MCF 10A (cell line): ENCODE measurements at regions not wholly inside any gene's neighbourhood (a gene's known extent, or its start where the extent isn't known, plus 50 kb on each side); places are given as distances from the start of the nearest gene placed in this dataset.

Source experiments
- BruUV-seq: library from RNA; stranded (reverse); fragments of 400-500 nt; replicated peaks from 2 replicates; lab custom pipeline; 2021; lab: Mats Ljungman, UMichigan
- CTCF ChIA-PET: fragments of 300-600 bp; sonication (Branson Sonifier 250); formaldehyde crosslinking; extraction: SDS; loops from one replicate; lab custom pipeline; 2021; ENCODE audit warnings: antibody characterized with exemption, inconsistent platforms; lab: Yijun Ruan, JAX
- POLR2A ChIA-PET: fragments of 300-600, 350-650 bp; sonication (Branson Sonifier 250); formaldehyde crosslinking; extraction: SDS; loops from one replicate; lab custom pipeline; 2020; ENCODE audit warnings: antibody characterized with exemption, inconsistent platforms; lab: Yijun Ruan, JAX
- DNase-seq: peaks from one replicate; pipeline ENCODE4 v3.0.0-alpha.2; 2018; ENCODE audit not compliant: unreplicated experiment
- H3K27ac Mint-ChIP-seq: one replicate; pipeline ENCODE4 v1.8.0; 2022; ENCODE audit warnings: mild to moderate bottlenecking, low read depth, mixed read lengths; ENCODE audit not compliant: unreplicated experiment
- H3K27me3 Mint-ChIP-seq: one replicate; pipeline ENCODE4 v1.8.0; 2022; ENCODE audit warnings: mixed read lengths; ENCODE audit not compliant: insufficient read depth, unreplicated experiment
- H3K36me3 Mint-ChIP-seq: one replicate; pipeline ENCODE4 v1.8.0; 2022; ENCODE audit warnings: mild to moderate bottlenecking, moderate library complexity, mixed read lengths; ENCODE audit not compliant: insufficient read depth, unreplicated experiment
- H3K4me1 Mint-ChIP-seq: one replicate; pipeline ENCODE4 v1.8.0; 2022; ENCODE audit warnings: mixed read lengths; ENCODE audit not compliant: insufficient read depth, unreplicated experiment
- H3K4me3 Mint-ChIP-seq: one replicate; pipeline ENCODE4 v1.8.0; 2022; ENCODE audit warnings: mild to moderate bottlenecking, moderate library complexity, mixed read lengths; ENCODE audit not compliant: unreplicated experiment
- H3K9me3 Mint-ChIP-seq: one replicate; pipeline ENCODE4 v1.8.0; 2022; ENCODE audit warnings: mixed read lengths; ENCODE audit not compliant: unreplicated experiment
- intact Hi-C: fragments of 100-400 bp; cut with micrococcal nuclease; formaldehyde crosslinking; loops from 2 replicates; pipeline ENCODE4 v1.14.1; 2022
- TF ChIP-seq, protein P1 (sequence below): fragments of 200-600 bp; IDR thresholded peaks from one replicate; pipeline ENCODE4 v1.8.0; 2022; ENCODE audit warnings: antibody characterized with exemption, mild to moderate bottlenecking; ENCODE audit not compliant: unreplicated experiment

DNA sequence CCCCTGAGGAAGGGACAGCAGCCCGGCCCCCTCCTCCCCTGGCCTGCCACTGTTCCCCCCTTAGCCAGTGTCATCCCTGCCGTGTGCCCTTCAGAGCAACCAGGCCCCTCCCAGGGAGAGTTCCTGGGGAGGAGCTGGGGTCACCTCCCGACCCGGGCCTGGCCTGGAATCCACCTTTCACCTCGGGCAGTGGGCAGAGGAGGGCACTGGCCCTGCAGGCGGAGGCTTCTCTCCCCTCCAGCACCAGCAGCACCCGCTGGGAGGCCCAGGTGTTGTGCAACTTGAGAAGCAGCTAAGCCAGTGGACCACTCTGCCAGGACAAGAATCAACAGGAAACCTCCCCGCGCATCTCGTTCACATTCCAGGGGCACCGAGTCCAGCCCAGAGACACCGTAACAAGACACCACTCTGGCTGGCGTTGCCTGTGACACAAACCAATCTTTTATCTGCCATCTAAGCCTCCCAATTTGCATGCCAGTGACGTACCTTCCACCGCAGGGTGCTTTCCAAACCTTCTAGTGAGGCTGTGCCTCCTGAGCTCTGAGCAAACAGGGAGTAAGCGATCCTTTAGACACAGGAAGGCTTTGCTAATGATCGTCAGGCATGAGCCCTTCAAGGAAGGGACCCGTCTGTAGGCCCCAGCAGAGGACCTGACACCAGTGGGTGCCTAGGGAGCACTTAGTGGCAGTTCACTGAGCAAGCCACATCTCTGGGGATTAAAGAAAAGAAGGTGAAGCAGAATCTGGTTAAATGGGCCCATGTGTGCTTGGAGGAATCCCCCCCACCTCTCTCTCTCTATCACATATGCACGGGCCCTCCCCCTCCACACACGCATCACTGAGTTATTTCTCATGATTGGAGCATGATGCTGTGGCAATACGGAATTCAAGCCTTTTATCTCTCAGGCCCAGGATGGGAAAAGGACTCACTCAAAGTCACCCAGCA, 98.9 kb upstream of the TLE3 start:
- Mint-ChIP-seq H3K27me3 (no peaks in the 10 kb centered on the region), H3K9me3 (peaks cover 6% of the 10 kb centered on the region), H3K4me3 (peak overlapping the region; percentile 1), H3K36me3 (no peaks in the 10 kb centered on the region), H3K4me1 (peaks cover 39% of the 10 kb centered on the region), H3K27ac (peak overlapping the region; percentile 78)
- DNase-seq = peak; percentile 99
- intact Hi-C loops = no loop called here
- POLR2A ChIA-PET = interaction anchor here (0.5 to 2.9 kb wide), 15 partner anchors 9 to 733 kb away, joined by 3 to 25 read pairs (median 3); partner anchors contain the start of gene TLE3
- CTCF ChIA-PET = interaction anchor here (0.6 to 1.1 kb wide), 4 partner anchors 11 to 600 kb away, joined by 3 to 4 read pairs (median 3); no protein-coding TSS in a partner anchor
- BruUV-seq = no TSS peak
- TF ChIP-seq, protein P1, sequence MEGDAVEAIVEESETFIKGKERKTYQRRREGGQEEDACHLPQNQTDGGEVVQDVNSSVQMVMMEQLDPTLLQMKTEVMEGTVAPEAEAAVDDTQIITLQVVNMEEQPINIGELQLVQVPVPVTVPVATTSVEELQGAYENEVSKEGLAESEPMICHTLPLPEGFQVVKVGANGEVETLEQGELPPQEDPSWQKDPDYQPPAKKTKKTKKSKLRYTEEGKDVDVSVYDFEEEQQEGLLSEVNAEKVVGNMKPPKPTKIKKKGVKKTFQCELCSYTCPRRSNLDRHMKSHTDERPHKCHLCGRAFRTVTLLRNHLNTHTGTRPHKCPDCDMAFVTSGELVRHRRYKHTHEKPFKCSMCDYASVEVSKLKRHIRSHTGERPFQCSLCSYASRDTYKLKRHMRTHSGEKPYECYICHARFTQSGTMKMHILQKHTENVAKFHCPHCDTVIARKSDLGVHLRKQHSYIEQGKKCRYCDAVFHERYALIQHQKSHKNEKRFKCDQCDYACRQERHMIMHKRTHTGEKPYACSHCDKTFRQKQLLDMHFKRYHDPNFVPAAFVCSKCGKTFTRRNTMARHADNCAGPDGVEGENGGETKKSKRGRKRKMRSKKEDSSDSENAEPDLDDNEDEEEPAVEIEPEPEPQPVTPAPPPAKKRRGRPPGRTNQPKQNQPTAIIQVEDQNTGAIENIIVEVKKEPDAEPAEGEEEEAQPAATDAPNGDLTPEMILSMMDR = no peak

- ChIA-PET CTCF (interaction anchor here (0.5 to 1.1 kb wide), 5 partner anchors 12 to 599 kb away, joined by 3 to 4 read pairs (median 3); no protein-coding TSS in a partner anchor), POLR2A (interaction anchor here (0.9 to 2.9 kb wide), 10 partner anchors 10 to 732 kb away, joined by 3 to 25 read pairs (median 3); partner anchors contain the start of gene TLE3)
- BruUV-seq = no TSS peak
- Mint-ChIP-seq H3K9me3 (peaks cover 7% of the 10 kb centered on the region), H3K4me1 (peaks cover 39% of the 10 kb centered on the region), H3K27ac (peak overlapping the region; percentile 78), H3K4me3 (no peak overlapping the region), H3K36me3 (no peaks in the 10 kb centered on the region), H3K27me3 (no peaks in the 10 kb centered on the region)
- intact Hi-C loops = no loop called here
- TF ChIP-seq, protein P1 = no peak
- DNase-seq = peak; percentile 91
These were observed 98.0 kb upstream of the TLE3 start for GRCh38 chr15:70195587-70196305.

- Mint-ChIP-seq H3K9me3 (peaks cover 7% of the 10 kb centered on the region), H3K4me3 (no peak overlapping the region), H3K27ac (peak overlapping the region; percentile 78), H3K27me3 (no peaks in the 10 kb centered on the region), H3K4me1 (peaks cover 39% of the 10 kb centered on the region), H3K36me3 (no peaks in the 10 kb centered on the region)
- ChIA-PET POLR2A (interaction anchor here (1.2 to 2.9 kb wide), 3 partner anchors 26 to 732 kb away, joined by 3 to 25 read pairs (median 3); partner anchors contain the start of gene TLE3), CTCF (interaction anchor here (0.5 to 0.9 kb wide), 3 partner anchors 243 to 593 kb away, joined by 3 to 4 read pairs (median 3); no protein-coding TSS in a partner anchor)
- intact Hi-C loops = no loop called here
- BruUV-seq = no TSS peak
- TF ChIP-seq, protein P1 = no peak
- DNase-seq = peak; percentile 38
These were observed 97.5 kb upstream of the TLE3 start for GRCh38 chr15:70195171-70195570.
